GM10266 (cell line): ENCODE measurements at regions not wholly inside any gene's neighbourhood (a gene's known extent, or its start where the extent isn't known, plus 50 kb on each side); places are given as distances from the start of the nearest gene placed in this dataset.

Experiments
- DNase-seq: peaks from one replicate; pipeline ENCODE4 v3.0.0; 2012; ENCODE audit errors: extremely low spot score
- CTCF ChIP-seq: IDR thresholded peaks from 2 replicates; pipeline ENCODE4 v1.5.1; 2012; ENCODE audit warnings: mild to moderate bottlenecking, low read depth; ENCODE audit not compliant: control insufficient read depth, insufficient read depth; ENCODE audit errors: missing control alignments

GRCh38 chr9:13705373-13705772 lies 425.9 kb upstream of the MPDZ start:
- TF ChIP-seq CTCF: no peak
- no peak for DNase-seq

GRCh38 chr9:13690595-13690994 lies 411.1 kb upstream of the MPDZ start:
- DNase-seq: no peak
- no peak for TF ChIP-seq CTCF

GRCh38 chr9:13689925-13690324 lies 410.4 kb upstream of the MPDZ start:
- no peak for TF ChIP-seq CTCF
- no peak for DNase-seq

GRCh38 chr9:13688990-13689600 lies 409.6 kb upstream of the MPDZ start:
- TF ChIP-seq CTCF: no peak
- no peak for DNase-seq

- no peak for TF ChIP-seq CTCF
- no peak for DNase-seq
These were observed 408.9 kb upstream of the MPDZ start for GRCh38 chr9:13688223-13688989.

- TF ChIP-seq CTCF: no peak
- no peak for DNase-seq
These were observed 405.2 kb upstream of the MPDZ start for GRCh38 chr9:13684656-13685055.

GRCh38 chr9:13677801-13678200 lies 398.3 kb upstream of the MPDZ start:
- no peak for TF ChIP-seq CTCF
- no peak for DNase-seq
